ENCODE measurements at regions not wholly inside any gene's neighbourhood (a gene's known extent, or its start where the extent isn't known, plus 50 kb on each side); places are given as distances from the start of the nearest gene placed in this dataset.

DNA sequence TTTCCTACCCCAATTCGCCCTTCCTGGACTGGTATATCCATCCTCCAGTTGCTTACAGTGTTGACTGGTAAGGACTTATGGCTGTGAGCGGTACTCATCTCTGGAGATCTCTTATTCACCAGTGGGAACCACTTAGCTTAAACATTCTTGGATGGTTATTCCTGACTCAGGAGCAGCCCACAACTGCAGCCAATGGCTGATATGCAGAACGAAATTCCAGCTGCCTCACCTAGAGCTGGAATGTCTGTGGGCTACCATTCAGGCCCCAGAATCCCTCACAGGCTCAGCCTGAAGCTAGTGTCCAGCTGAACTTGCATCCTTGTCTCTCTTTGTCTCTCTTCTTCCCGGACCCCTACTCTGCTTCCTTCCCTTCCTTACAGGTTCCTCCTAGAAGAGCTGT is 138.9 kb upstream of the SMIM31 start:
- no peak overlapping the region for H3K4me2 ChIP-seq (ENCODE audit: low read length)
- no peak overlapping the region for H2AFZ ChIP-seq (ENCODE audit: low read depth, low read length)
- no peak for TF ChIP-seq EZH2phosphoT487 (IDR thresholded peaks at IDR 0.05; ENCODE audit: low read depth)
- TF ChIP-seq CTCF (IDR thresholded peaks at IDR 0.05; ENCODE audit: low read depth, low read length), result no peak
- peaks cover 27% of the 10 kb centered on the region for H3K4me1 ChIP-seq (ENCODE audit: low read length)
- H3K36me3 ChIP-seq (replicated peaks; ENCODE audit: low read depth, low read length), result no peaks in the 10 kb centered on the region
- no peak overlapping the region for H3K4me3 ChIP-seq (ENCODE audit: low read length)
- H3K9me3 ChIP-seq (ENCODE audit: insufficient read depth, low read length), result no peaks in the 10 kb centered on the region
- no peaks in the 10 kb centered on the region for H3K79me2 ChIP-seq (ENCODE audit: low read length)
- H3K27me3 ChIP-seq (ENCODE audit: low read depth, low read length), result peaks cover 63% of the 10 kb centered on the region
- H3K9ac ChIP-seq (ENCODE audit: low read length), result no peak overlapping the region
- H4K20me1 ChIP-seq (ENCODE audit: insufficient read depth, low read length), result no peaks in the 10 kb centered on the region
- H3K27ac ChIP-seq (ENCODE audit: low read length), result no peak overlapping the region

- Histone ChIP-seq H3K27ac (ENCODE audit: low read length) (no peak overlapping the region), H3K4me2 (ENCODE audit: low read length) (no peak overlapping the region), H3K4me1 (ENCODE audit: low read length) (peaks cover 36% of the 10 kb centered on the region), H3K9ac (ENCODE audit: low read length) (no peak overlapping the region), H3K4me3 (ENCODE audit: low read length) (no peak overlapping the region), H2AFZ (ENCODE audit: low read depth, low read length) (no peak overlapping the region), H3K36me3 (replicated peaks; ENCODE audit: low read depth, low read length) (no peaks in the 10 kb centered on the region), H4K20me1 (ENCODE audit: insufficient read depth, low read length) (no peaks in the 10 kb centered on the region), H3K27me3 (ENCODE audit: low read depth, low read length) (peaks cover 63% of the 10 kb centered on the region), H3K9me3 (ENCODE audit: insufficient read depth, low read length) (no peaks in the 10 kb centered on the region), H3K79me2 (ENCODE audit: low read length) (no peaks in the 10 kb centered on the region)
- TF ChIP-seq CTCF (IDR thresholded peaks at IDR 0.05; ENCODE audit: low read depth, low read length) (no peak), EZH2phosphoT487 (IDR thresholded peaks at IDR 0.05; ENCODE audit: low read depth) (no peak)
Measured at GRCh38 chr4:164615964-164616363, 138.0 kb upstream of the SMIM31 start.

- Histone ChIP-seq H3K27me3 (ENCODE audit: low read depth, low read length) (peaks cover 55% of the 10 kb centered on the region), H3K9ac (ENCODE audit: low read length) (no peak overlapping the region), H2AFZ (ENCODE audit: low read depth, low read length) (no peak overlapping the region), H3K36me3 (replicated peaks; ENCODE audit: low read depth, low read length) (no peaks in the 10 kb centered on the region), H3K79me2 (ENCODE audit: low read length) (no peaks in the 10 kb centered on the region), H4K20me1 (ENCODE audit: insufficient read depth, low read length) (no peaks in the 10 kb centered on the region), H3K9me3 (ENCODE audit: insufficient read depth, low read length) (no peaks in the 10 kb centered on the region), H3K4me1 (ENCODE audit: low read length) (peaks cover 46% of the 10 kb centered on the region), H3K27ac (ENCODE audit: low read length) (no peak overlapping the region), H3K4me2 (ENCODE audit: low read length) (no peak overlapping the region), H3K4me3 (ENCODE audit: low read length) (no peak overlapping the region)
- no peak for TF ChIP-seq CTCF (IDR thresholded peaks at IDR 0.05; ENCODE audit: low read depth, low read length)
- TF ChIP-seq EZH2phosphoT487 (IDR thresholded peaks at IDR 0.05; ENCODE audit: low read depth), result no peak
Measured at GRCh38 chr4:164616961-164617360, 137.0 kb upstream of the SMIM31 start.

DNA sequence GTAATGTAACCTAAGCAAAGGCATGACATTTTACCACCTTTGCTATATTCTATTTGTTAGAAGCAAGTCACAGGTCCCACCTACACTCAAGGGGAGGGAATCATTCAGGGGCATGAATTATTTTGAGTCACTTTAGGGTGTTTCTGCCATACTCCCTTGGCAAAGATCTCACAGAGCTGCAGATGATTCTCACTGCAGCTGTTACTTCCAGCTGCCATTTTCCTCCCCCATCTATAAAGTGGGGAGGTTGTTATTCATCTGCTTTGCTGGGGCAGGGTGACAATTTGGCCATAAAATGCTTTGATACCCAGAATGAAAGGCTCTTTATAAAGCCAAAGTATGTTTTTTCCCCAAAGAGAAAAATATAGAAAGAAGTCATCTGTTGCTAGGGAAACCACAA is 136.5 kb upstream of the SMIM31 start:
- Histone ChIP-seq H3K9me3 (ENCODE audit: insufficient read depth, low read length) (no peaks in the 10 kb centered on the region), H3K4me2 (ENCODE audit: low read length) (no peak overlapping the region), H3K4me3 (ENCODE audit: low read length) (no peak overlapping the region), H3K36me3 (replicated peaks; ENCODE audit: low read depth, low read length) (peaks cover 1% of the 10 kb centered on the region), H3K4me1 (ENCODE audit: low read length) (peaks cover 51% of the 10 kb centered on the region), H3K27me3 (ENCODE audit: low read depth, low read length) (peaks cover 55% of the 10 kb centered on the region), H3K9ac (ENCODE audit: low read length) (no peak overlapping the region), H3K79me2 (ENCODE audit: low read length) (no peaks in the 10 kb centered on the region), H4K20me1 (ENCODE audit: insufficient read depth, low read length) (no peaks in the 10 kb centered on the region), H3K27ac (ENCODE audit: low read length) (no peak overlapping the region), H2AFZ (ENCODE audit: low read depth, low read length) (no peak overlapping the region)
- TF ChIP-seq EZH2phosphoT487 (IDR thresholded peaks at IDR 0.05; ENCODE audit: low read depth), result no peak
- no peak for TF ChIP-seq CTCF (IDR thresholded peaks at IDR 0.05; ENCODE audit: low read depth, low read length)

Measured in OCI-LY3 (cell line).